ENCODE measurements at regions not wholly inside any gene's neighbourhood (a gene's known extent, or its start where the extent isn't known, plus 50 kb on each side); places are given as distances from the start of the nearest gene placed in this dataset.
A peak's percentile ranks its signal among the peaks of the same experiment; 100 is the strongest.

DNA sequence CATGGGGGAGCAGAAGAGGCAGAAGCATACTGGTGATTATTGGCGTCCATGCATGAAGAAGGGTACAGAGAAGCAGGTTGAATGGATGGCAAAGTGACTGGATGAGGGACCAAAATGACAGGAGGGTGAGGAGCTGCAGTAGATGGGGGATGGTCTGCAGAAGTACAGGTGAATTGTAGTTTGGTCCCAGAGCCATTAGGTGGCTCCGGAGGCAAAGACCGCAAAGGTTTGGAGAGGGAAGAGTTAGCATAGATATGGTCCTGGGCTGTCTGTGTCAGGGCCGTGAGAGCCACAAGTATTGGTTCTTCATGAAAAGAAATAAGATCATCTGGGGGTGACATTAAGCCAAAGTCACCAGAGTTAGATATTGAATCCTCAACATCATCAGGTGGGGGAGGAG, 59.0 kb upstream of the ZNF726 start:
- no peak for DNase-seq

DNA sequence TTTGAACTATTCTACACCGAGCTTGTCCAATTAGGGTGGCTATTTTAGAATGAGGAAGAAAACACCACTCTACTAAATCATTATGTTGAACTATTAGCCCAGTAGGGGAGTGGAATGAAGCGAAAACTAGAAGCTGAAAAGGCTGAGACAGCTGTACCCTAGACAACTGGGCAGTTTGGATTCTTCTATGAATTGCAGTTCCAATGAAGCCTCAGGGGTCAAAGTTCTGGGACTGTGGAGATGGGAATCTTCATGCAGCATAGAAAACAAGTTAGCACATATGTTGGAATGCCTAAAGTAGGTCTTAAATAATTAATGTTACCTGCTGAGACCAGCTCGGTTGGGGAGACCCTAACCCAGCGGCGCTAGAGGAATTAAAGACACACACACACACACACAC, 62.7 kb upstream of the ZNF726 start:
- DNase-seq, result no peak

DNA sequence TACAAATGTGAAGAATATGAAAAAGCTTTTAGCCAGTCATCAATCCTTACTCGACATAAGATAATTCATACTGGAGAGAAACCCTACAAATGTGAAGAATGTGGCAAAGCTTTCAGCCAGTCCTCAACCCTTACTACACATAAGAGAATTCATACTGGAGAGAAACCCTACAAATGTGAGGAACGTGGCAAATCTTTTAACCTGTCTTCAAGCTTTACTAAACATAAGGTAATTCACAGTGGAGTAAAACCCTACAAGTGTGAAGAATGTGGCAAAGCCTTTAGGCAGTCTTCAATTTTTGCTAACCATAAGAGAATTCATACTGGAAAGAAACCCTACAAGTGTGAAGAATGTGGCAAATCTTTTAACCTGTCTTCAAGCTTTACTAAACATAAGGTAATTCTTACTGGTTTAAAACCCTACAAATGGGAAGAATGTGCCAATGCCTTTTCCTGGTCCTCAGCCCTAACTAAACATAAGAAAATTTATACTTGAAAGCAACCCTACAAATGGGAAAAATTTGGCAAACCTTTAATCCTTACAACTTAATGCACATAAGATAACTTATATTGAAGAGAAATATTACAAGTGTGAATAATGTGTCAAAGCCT, 74.1 kb upstream of the ZNF681 start:
- DNase-seq, result no peak

DNA sequence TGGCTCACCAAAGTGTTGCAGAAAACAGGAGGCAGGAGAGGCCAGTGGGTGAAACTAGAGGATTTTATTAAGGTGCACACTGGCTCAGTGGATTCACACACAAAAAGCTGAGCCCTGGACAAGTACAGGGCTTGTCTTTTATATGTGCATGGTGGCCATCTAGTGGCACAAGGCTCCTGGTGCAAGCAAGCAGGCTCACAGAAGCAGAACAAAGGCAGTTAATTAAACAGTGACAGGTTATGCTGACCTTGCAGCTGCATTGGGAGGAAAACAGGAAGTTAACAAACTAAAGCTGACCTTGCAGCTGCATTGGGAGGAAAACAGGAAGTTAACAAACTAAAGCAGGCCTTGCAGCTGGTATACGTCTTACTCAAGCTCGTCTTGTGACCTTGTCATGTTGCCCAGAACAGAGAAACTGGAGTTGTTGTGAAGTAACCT, 65.3 kb upstream of the ZNF681 start:
- no peak for DNase-seq

DNA sequence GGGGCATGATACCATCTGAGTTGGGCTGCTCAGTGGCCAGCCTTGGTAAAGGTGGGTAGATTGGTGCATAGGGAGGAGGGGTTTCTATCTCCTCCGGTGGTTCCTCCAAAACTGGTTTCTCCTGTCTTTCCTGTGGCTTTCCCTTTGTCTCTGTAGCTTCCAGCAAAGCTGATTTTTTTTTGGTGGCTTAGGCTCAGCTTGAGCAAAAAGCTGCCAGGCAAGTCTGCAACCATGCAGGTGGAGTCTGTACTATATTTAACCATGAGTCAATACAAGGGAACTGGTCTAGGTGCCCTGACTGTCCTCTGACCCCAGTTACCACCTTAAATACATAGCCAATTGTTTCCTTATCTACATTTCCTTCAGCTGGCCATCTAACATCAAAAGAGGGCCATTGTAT, 64.0 kb upstream of the ZNF681 start:
- DNase-seq, result no peak

DNA sequence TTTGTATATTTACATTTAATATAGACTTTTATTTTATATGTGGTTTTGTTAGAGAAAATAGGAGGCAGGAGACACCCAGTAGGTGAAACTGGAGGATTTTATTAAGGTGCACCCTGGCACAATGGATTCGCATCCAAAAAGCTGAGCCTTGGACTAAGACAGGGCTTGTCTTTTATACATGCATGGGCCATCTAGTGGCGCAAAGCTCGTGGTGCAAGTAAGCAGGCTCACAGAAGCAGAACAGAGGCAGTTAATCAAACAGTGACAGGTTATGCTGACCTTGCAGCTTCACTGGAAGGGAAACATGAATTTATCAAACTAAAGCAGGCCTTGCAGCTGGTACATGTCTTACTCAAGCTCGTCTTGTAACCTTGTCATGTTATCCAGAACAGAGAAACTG, 58.8 kb upstream of the ZNF681 start:
- DNase-seq, result peak in 1 of 2 experiments; percentile 1

DNA sequence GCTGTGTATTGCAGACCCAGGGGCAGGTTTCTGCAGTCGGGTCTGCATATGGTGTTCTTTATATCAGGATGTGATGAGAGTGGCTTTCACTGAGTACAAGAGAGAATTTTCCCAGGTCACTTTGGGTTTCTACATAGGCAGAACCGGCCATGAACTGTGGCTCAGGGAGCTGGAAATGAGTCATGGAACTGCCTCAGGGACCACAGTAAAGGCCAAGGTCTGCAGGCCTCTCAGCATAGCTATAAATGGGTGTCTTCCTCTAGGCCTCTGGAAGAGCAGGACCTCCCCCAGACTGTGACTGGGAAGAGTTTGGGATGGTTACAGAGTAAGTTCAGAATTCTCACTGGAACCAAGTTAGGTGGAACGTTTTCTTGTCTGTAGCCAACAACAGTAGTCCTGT, 51.8 kb upstream of the ZNF681 start:
- DNase-seq, result no peak
